ENCODE measurements at regions not wholly inside any gene's neighbourhood (a gene's known extent, or its start where the extent isn't known, plus 50 kb on each side); places are given as distances from the start of the nearest gene placed in this dataset.
"Not testable (repeated sequence)": the region's sequence is repeated elsewhere in the genome, so short reads cannot be mapped to it uniquely, and the experiment has no call there.

- DNase-seq: no peak
Observed at GRCh38 chr11:69205743-69206612, 50.2 kb downstream of the SMIM38 start.

DNA sequence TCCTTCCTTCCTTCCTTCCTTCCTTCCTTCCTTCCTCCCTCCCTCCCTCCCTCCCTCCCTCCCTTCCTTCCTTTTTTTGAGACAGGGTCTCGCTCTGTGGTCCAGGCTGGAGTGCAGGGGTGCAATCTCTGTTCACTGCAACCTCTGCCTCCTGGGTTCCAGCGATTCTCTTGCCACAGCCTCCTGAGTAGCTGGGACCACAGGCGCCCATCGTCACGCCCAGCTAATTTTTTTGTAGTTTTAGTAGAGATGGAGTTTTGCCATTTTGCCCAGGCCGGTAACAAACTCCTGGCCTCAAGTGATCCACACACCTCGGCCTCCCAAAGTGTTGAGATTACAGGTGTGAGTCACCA, 50.9 kb downstream of the SMIM38 start:
- DNase-seq: not testable (repeated sequence)

DNA sequence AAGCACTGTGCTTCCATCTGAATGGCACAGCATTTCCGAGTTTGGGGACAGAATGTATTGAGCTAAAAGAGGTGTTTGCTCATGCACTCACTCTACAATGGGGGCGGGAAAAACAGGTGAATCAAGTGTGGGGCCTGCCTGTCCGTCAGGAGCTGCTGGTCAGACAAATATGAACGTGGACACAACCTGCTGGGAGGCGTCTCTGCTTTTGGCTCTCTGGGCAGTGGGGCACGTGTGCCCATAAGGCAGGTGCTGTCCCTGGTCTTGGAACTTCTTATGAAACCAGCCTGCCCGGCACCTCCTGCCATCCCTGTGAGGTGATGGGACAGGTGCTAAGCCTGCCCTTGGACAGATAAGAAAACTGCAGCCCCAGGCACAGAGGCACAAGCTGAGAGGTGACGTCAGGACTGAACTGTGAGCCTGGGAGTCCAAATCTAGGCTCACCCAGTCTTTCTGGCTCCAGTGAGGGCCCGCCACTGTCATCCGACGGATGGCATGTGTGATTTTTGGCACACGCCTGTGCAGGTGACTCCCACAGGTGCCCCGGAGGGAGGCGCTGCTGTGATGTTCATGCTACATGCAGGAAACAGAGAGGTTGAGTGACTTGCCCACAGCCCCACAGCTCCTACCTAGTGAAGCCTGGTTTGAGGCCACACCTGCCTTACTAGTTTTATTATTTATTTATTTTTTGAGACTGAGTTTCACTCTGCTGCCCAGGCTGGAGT, 51.6 kb downstream of the SMIM38 start:
- DNase-seq: no peak

GRCh38 chr11:69208190-69209037, 52.7 kb downstream of the SMIM38 start:
- no peak for DNase-seq

GRCh38 chr11:69209038-69209350, 53.3 kb downstream of the SMIM38 start:
- no peak for DNase-seq

DNA sequence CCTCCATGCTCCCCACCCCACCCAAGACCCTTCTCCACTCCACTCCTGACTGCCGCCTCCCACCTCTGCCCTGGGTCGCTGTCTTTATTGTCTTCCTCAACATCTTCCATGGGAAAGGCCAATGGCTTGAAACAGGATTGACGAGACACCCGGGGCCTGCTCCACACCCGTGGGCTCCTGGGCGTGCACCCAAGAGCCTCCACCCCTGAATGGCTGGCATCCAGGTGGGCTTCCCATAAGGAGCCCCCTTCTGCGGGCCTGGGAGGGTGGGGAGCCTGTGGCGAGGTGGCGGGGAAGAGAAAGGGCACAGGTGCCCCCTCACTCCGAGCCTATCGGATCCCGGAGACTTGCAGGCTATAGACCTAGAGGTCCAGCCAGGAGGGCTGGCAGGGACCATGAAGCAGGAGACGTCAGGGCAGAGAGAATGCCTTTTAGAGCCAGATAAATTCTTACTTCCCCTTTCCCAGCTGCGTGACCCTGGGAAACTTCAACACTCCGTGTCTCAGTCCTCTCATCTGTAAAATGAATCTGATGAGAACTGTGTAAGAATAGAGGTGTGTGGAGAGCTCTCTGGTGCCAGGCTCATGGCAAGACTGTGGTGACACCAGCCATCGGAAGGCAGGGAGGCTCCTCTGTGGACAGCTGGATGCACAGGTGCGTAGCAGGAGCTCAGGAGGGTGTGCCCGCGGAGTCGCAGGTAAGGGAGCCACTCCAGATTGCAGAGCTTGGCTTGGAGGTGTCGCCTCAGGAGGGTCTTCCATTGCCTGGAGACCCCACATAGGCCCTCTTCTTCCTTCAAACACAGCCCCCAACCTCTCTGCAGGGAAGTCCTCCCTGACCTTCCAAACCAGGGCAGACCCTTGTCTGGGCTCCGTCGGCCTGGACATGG, 53.9 kb downstream of the SMIM38 start:
- no peak for DNase-seq

GRCh38 chr11:69210310-69211035, 54.7 kb downstream of the SMIM38 start:
- DNase-seq: no peak

DNA sequence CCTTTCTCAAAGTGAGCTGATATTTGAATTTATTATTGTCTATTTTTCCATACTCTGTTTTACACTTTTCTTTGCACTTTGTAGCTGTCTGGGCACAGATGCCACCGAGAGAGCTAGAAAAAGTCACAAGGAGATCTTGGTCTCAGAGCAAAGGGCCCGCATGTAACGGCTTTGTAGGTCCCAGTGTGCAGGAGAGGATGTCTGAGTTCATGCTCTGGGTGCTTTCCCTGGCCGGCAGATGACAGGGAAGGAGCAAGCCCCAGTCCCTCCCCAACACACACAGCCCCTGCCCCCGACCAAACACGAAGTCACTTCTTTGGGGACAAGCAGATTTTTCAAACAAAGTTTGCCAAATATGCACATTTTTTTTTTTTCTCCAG, 55.8 kb downstream of the SMIM38 start:
- DNase-seq: no peak

GRCh38 chr11:69211920-69212797, 56.4 kb downstream of the SMIM38 start:
- DNase-seq: no peak

DNA sequence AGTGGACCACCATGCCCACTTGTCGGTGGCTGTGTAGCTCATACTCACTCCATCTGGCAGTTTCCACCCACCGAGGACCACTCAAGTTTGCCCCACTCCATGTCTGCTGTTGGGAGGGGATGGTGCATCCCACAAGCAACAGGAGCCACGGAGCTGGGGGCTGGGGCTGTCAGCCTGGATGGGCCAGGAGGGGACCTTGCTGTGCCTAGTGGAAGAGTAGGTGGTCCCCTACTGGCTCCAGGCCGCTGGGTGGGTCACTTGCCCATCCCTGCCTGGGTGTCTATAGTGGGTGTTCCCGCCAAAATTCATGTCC, 57.0 kb downstream of the SMIM38 start:
- DNase-seq: no peak

- no peak for DNase-seq
Observed at GRCh38 chr11:69213316-69213715, 57.6 kb downstream of the SMIM38 start.

- DNase-seq: no peak
Observed at GRCh38 chr11:69213964-69214363, 58.2 kb downstream of the SMIM38 start.

- DNase-seq: no peak
Observed at GRCh38 chr11:69215216-69215615, 59.5 kb downstream of the SMIM38 start.

GRCh38 chr11:69215784-69216415, 60.2 kb downstream of the SMIM38 start:
- no peak for DNase-seq

DNA sequence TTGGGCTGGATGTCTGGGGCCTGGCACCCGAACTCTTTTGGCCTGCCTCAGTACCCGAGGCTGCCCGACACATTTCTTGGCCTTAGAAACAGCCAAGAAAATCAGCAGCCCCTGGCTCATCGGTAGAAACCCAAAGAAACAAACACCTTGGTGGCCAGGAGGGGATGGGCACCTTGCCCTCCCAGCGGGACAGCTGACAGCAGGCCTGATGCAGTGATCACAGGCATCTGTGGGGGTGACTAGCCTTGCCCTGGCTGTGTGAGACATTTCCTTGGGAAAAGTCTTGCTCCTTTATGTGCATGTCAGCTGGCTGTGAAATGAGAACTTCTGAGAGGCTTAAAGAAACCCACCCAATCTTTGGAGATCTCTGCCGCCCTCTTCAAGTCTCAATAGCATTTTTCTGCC, 60.9 kb downstream of the SMIM38 start:
- no peak for DNase-seq

DNA sequence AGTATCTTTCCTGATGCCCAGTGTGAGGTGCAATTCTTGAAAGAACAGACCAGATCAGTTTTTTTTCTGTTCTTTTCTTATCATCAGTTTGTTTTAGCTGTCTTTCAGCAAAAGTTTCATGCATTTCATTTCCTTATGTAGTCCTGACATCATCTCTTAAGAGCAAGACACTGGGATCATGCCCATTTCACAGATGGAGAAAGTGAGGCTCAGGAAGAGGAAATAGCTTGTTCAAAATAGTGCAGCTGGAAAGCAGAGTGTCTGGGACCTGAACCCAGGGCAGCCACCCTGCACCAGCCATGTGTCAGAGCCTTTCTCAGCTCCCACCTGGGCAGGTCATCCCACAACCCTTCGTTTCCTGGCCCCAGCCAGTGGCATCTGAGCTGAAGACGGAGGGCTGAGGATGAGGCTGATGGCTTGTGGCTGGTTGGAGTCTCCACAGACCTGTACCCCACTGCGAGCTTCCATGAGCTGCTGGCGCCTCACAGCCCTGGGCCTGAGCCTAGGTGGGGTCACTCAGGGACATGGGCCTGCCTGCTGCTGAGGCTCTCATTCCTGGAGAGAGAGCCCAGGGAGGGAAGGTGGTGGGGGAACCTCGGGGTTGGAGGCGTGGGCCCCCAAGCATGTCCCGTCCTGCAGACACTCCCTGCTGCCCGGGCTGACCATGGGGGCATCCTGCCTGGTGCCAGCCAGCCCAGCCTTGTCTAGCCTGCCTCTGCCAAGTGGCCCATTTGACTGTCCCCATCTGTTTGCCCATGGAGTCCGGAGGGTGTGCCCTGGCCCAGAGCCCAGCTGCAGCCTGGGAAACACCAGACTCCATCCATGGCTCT, 61.8 kb downstream of the SMIM38 start:
- DNase-seq: no peak

- no peak for DNase-seq
Observed at GRCh38 chr11:69218271-69218682, 62.5 kb downstream of the SMIM38 start.

GRCh38 chr11:69218946-69219720, 63.4 kb downstream of the SMIM38 start:
- no peak for DNase-seq

GRCh38 chr11:69219991-69220390, 64.3 kb downstream of the SMIM38 start:
- no peak for DNase-seq
